Cardiac muscle cell (in vitro differentiated cells and primary cell): ENCODE measurements at regions not wholly inside any gene's neighbourhood (a gene's known extent, or its start where the extent isn't known, plus 50 kb on each side); places are given as distances from the start of the nearest gene placed in this dataset.
A peak's percentile ranks its signal among the peaks of the same experiment; 100 is the strongest.

Source experiments
- DNase-seq, 2 donors: peaks; one replicate each; pipeline versions ENCODE4 v3.0.0 to v3.0.0-alpha.2; 2010 to 2017; ENCODE audit warnings: low read depth in 1 of 2, low spot score in 1 of 2
- H3K27ac ChIP-seq: fragments of 200-600 bp; sonication (generic); 2 replicates; pipeline ENCODE4 v1.5.1; 2016
- H3K27me3 ChIP-seq: fragments of 200-600 bp; sonication (generic); 2 replicates; pipeline ENCODE4 v1.6.0; 2016; ENCODE audit warnings: control low read depth
- H3K36me3 ChIP-seq: fragments of 200-600 bp; sonication (generic); 2 replicates; pipeline ENCODE4 v1.5.1; 2016; ENCODE audit warnings: control low read depth
- H3K4me1 ChIP-seq: fragments of 200-600 bp; sonication (generic); 2 replicates; pipeline ENCODE4 v1.8.1; 2017; ENCODE audit warnings: low read depth, mild to moderate bottlenecking, mixed run types
- H3K4me3 ChIP-seq: fragments of 200-600 bp; sonication (generic); 2 replicates; pipeline ENCODE4 v1.5.1; 2016; ENCODE audit warnings: mild to moderate bottlenecking
- H3K9me3 ChIP-seq: fragments of 200-600 bp; sonication (generic); 2 replicates; pipeline ENCODE4 v1.5.1; 2017; ENCODE audit warnings: low read depth, mild to moderate bottlenecking, control low read depth
- CTCF ChIP-seq: IDR thresholded peaks from 2 replicates; pipeline ENCODE4 v1.5.1; 2012; ENCODE audit warnings: low read depth, mild to moderate bottlenecking, low read length

DNA sequence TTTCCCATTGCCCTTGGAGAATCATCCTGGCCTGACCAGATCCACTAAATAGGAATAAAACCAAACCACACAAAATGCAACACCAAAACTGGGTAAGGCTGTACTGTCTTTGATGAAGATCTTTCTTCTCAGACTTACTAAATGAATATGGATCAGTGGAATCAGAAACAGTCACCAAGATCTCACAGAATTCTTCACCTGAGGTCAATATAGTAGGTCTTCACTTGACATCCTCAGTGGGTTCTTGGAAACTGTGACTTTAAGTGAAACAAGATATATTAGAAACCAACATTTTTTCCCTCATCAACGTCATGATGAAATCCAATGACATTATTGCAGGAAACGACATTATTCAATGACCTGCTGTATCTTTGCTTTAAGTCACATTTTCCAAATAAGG lies 526.2 kb downstream of the FUT8 start:
- no peak for DNase-seq
- no peak for TF ChIP-seq CTCF
- no peaks in the 10 kb centered on the region for H3K36me3 ChIP-seq
- no peak overlapping the region for H3K4me3 ChIP-seq
- H3K4me1 ChIP-seq, result no peaks in the 10 kb centered on the region
- H3K27ac ChIP-seq, result no peak overlapping the region
- H3K27me3 ChIP-seq, result no peaks in the 10 kb centered on the region
- no peaks in the 10 kb centered on the region for H3K9me3 ChIP-seq

DNA sequence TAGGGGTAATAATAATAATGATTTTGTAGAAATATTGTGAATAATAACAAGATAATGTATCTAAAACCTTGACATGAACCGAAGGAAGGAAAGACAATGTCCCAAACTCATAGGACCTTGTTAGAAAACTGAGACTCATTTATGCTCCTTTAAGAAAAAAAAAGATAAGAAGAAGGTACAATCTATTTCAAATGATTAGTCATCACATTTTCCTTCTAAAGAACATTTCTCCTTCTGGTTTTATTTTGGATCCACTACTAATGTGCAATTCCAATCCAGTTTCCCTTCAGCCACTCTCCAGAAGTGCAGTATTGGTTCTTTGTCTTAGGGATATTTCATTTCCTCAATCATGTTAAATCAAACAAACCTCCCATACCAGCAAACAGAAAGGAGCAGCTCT lies 526.7 kb downstream of the FUT8 start:
- H3K36me3 ChIP-seq, result no peaks in the 10 kb centered on the region
- no peak for DNase-seq
- no peak for TF ChIP-seq CTCF
- H3K4me1 ChIP-seq, result no peaks in the 10 kb centered on the region
- H3K27me3 ChIP-seq, result no peaks in the 10 kb centered on the region
- H3K9me3 ChIP-seq, result no peaks in the 10 kb centered on the region
- H3K4me3 ChIP-seq, result no peak overlapping the region
- H3K27ac ChIP-seq, result no peak overlapping the region

GRCh38 chr14:65940056-65940735 lies 527.7 kb downstream of the FUT8 start:
- no peak for TF ChIP-seq CTCF
- H3K4me1 ChIP-seq, result no peaks in the 10 kb centered on the region
- H3K27me3 ChIP-seq, result no peaks in the 10 kb centered on the region
- no peaks in the 10 kb centered on the region for H3K9me3 ChIP-seq
- H3K4me3 ChIP-seq, result no peak overlapping the region
- no peaks in the 10 kb centered on the region for H3K36me3 ChIP-seq
- no peak overlapping the region for H3K27ac ChIP-seq
- DNase-seq, result peak in 1 of 2 donors; percentile 35

DNA sequence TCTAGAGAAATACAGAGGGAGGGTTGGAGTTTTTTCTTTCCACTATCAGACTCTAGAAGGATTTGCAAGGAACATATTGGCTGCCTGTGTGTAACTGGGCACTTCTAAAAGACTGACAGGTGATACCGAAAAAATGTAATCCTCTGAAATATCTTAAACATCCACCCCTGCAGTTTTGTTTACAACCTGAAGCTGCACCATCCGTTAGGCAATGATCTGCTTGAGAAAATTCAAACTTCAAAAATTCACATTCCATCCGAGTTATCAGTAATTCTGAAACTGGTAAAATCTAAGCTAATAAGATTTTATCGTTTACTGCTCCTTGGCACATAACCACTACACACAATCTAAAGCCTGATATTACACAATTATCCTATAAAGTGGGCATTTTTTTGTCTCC lies 528.6 kb downstream of the FUT8 start:
- Histone ChIP-seq H3K9me3 (no peaks in the 10 kb centered on the region), H3K36me3 (no peaks in the 10 kb centered on the region), H3K27ac (no peak overlapping the region), H3K4me3 (no peak overlapping the region), H3K27me3 (no peaks in the 10 kb centered on the region), H3K4me1 (no peaks in the 10 kb centered on the region)
- TF ChIP-seq CTCF, result no peak
- DNase-seq, result no peak

DNA sequence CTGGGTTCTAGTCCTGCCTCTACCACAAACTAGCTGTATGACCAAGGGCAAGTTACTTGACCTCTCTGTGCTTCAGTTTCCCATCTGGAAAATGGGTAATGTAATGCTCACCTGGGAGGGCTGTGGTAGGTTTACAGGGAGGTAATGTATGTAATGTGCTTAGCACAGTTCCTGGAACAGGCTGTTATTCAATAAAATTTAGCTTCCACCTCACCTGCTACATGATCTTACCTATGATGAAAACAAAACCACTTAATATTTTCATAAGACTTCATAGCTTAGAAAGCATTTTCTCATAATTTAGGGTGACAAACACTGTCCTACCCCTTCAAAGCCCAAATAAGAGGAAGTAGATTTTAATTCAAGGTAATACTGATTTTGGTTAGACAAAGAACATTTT lies 530.6 kb downstream of the FUT8 start:
- no peaks in the 10 kb centered on the region for H3K9me3 ChIP-seq
- no peak overlapping the region for H3K27ac ChIP-seq
- no peak for TF ChIP-seq CTCF
- no peaks in the 10 kb centered on the region for H3K27me3 ChIP-seq
- no peaks in the 10 kb centered on the region for H3K36me3 ChIP-seq
- DNase-seq, result no peak
- H3K4me3 ChIP-seq, result no peak overlapping the region
- H3K4me1 ChIP-seq, result no peaks in the 10 kb centered on the region
